ENCODE measurements at regions not wholly inside any gene's neighbourhood (a gene's known extent, or its start where the extent isn't known, plus 50 kb on each side); places are given as distances from the start of the nearest gene placed in this dataset.
"Not testable (repeated sequence)": the region's sequence is repeated elsewhere in the genome, so short reads cannot be mapped to it uniquely, and the experiment has no call there.

DNA sequence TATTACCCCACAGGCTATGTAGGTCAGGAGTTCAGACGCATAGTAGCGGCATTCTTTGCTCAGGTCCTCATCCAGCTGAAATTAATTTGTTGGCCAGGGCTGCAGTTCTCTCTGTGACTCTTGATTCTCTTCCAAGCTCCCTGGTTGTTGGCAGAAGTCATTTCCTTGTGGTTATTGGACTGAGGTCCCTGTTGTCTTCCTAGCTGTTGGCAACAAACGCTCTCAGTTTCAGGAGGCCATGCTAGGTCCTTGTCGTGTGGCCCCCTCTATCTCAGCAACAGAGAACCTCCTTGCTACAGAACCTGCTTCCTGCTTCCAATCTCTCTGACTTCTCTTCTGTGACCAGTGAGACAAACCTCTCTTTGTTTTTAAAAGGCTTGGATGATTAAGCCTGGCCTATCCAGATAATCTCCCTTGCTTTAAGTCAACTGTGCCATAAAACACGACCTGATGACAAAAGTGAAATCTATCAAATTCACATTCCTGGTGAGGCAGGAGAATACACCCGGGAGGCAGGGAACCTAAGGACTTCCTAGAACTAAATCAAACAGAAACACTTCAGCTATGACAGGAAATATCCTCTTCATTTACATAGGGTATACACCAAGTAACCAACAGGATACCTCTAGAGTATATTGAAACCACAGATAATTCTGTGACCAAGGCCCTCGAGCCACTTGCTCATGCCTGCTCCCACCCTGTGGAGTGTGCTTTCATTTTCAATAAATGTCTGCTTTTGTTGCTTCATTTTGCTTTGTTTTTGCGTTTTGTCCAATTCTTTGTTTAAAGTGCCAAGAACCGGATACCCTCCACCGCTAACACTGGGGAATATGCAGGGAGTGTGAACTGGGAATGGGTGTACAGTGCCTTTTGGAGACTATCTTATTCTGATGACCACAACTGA, 196.0 kb downstream of the BTBD3 start:
- no peak for DNase-seq (ENCODE audit: extremely low spot score)
- TF ChIP-seq, protein P1, sequence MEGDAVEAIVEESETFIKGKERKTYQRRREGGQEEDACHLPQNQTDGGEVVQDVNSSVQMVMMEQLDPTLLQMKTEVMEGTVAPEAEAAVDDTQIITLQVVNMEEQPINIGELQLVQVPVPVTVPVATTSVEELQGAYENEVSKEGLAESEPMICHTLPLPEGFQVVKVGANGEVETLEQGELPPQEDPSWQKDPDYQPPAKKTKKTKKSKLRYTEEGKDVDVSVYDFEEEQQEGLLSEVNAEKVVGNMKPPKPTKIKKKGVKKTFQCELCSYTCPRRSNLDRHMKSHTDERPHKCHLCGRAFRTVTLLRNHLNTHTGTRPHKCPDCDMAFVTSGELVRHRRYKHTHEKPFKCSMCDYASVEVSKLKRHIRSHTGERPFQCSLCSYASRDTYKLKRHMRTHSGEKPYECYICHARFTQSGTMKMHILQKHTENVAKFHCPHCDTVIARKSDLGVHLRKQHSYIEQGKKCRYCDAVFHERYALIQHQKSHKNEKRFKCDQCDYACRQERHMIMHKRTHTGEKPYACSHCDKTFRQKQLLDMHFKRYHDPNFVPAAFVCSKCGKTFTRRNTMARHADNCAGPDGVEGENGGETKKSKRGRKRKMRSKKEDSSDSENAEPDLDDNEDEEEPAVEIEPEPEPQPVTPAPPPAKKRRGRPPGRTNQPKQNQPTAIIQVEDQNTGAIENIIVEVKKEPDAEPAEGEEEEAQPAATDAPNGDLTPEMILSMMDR (IDR thresholded peaks at IDR 0.05; ENCODE audit: control extremely low read depth, extremely low read depth, low read depth, missing control alignments), result no peak
- ChIA-PET CTCF (no interaction called here), POLR2A (no interaction called here)

DNA sequence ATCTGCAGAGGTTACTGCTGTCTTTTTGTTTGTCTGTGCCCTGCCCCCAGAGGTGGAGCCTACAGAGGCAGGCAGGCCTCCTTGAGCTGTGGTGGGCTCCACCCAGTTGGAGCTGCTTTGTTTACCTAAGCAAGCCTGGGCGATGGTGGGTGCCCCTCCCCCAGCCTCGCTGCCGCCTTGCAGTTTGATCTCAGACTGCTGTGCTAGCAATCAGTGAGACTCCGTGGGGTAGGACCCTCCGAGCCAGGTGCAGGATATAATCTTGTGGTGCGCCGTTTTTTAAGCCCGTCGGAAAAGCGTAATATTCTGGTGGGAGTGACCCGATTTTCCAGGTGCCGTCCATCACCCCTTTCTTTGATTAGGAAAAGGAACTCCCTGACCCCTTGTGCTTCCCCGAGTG, 211.4 kb downstream of the BTBD3 start:
- DNase-seq (ENCODE audit: extremely low spot score); POLR2A ChIA-PET; CTCF ChIA-PET: not testable (repeated sequence)

DNA sequence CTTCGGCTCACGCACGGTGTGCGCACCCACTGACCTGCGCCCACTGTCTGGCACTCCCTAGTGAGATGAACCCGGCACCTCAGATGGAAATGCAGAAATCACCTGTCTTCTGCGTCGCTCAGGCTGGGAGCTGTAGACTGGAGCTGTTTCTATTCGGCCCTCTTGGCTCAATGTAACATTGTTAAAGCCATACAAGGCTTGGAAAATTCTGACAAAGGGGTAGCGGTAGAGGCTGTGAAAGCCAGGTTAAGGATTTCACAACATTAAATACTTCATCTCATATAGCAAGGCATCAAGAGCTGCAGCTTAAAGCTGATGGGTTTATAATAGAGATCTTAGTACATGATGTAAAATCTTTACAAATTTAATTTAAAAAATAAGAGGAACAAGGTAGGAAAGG, 211.8 kb downstream of the BTBD3 start:
- POLR2A ChIA-PET; CTCF ChIA-PET; DNase-seq (ENCODE audit: extremely low spot score): not testable (repeated sequence)

DNA sequence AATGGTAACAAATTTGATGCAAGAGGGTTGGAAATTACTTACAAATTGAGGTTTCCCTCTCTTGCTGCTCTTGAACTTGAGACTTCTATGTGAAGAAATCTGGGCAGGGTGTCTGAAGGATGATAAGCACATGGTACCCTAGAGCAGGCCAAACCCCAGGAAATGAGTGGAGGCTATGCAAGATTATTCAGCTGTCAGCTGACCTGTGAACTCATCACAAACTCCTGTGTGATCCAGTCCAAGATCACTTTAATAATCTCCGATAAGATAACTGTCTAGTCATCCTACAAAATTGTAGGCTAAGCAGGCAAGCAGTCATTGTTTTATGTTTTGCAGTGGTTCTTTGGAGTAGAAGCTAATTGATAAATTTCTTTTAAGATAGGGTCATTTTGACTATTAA, 213.1 kb downstream of the BTBD3 start:
- TF ChIP-seq, protein P1 (IDR thresholded peaks at IDR 0.05; ENCODE audit: control extremely low read depth, extremely low read depth, low read depth, missing control alignments), result no peak
- CTCF ChIA-PET, result no interaction called here
- POLR2A ChIA-PET, result no interaction called here
- no peak for DNase-seq (ENCODE audit: extremely low spot score)

DNA sequence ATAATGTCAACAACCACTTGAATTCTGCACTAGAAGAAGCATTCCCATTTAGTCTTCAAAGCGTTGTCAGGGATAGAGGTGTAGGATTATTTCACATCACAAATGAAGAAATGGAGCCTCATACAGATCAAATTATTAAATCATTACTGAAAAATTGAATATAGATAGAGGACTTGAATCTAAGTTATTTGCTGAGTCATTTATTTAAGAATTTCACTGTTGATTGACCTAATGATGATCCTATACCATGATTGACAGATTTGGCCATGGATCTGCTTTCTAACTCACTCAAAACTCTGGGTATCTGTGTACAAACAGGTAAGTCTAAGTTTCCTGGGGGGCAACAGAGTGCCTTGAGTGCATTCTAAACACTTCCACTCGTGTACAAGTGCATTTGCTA, 215.9 kb downstream of the BTBD3 start:
- POLR2A ChIA-PET, result no interaction called here
- no peak for DNase-seq (ENCODE audit: extremely low spot score)
- TF ChIP-seq, protein P1 (IDR thresholded peaks at IDR 0.05; ENCODE audit: control extremely low read depth, extremely low read depth, low read depth, missing control alignments), result no peak
- CTCF ChIA-PET, result no interaction called here

DNA sequence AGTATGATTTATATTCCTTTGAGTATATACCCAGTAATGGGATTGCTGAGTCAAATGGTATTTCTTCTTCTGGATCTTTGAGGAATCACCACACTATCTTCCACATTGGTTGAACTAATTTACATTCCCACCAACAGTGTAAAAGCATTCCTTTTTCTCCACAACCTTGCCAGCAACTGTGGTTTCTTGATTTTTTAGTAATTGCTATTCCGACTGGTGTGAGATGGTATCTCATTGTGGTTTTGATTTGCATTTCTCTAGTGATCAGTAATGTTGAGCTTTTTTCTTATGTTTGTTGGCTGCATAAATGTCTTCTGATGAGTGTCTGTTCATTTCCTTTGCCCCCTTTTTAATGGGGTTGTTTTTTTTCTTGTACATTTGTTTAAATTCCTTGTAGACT, 228.3 kb downstream of the BTBD3 start:
- CTCF ChIA-PET; DNase-seq (ENCODE audit: extremely low spot score); POLR2A ChIA-PET: not testable (repeated sequence)

DNA sequence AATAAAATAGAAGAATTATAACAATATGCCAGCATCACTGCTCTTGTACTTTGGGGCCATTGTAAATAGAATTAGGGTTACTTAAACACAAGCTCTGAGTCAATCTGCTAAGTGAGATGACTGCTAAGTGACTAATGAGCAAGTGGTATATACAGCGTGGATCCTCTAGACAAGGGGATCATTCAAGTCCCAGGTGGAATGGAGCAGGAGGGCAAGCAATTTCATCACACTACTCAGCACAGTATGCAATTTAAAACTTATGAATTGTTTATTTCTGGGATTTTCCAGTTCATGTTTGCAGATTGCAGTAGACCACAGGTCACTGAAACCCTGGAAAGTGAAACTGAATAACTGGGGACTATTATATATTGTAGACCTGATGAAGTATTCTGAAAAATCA, 235.3 kb downstream of the BTBD3 start:
- POLR2A ChIA-PET, result no interaction called here
- CTCF ChIA-PET, result no interaction called here

DNA sequence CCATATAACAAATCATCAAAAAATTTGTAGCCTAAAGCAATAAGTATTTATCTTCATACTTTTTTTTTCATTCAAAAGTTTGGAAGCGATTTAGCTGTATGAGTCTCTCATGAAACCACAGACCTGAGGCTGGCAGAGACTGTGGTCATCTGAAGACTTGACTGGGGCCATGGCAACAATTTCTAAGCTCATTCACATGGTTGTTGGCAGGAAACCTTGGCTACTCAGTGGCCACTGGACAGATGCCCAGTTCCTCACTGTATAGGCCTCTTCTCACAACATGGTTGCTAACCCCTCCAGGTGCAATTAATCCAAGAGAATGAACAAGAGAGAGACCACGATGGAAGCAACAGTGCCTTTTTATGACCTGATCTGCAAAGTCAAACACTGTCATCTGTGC, 235.9 kb downstream of the BTBD3 start:
- ChIA-PET CTCF (no interaction called here), POLR2A (no interaction called here)
- TF ChIP-seq, protein P1 (IDR thresholded peaks at IDR 0.05; ENCODE audit: control extremely low read depth, extremely low read depth, low read depth, missing control alignments), result no peak
- no peak for DNase-seq (ENCODE audit: extremely low spot score)

More for the DNA sequence above, 235.3 kb downstream of the BTBD3 start:
- DNase-seq (ENCODE audit: extremely low spot score), result no peak
- TF ChIP-seq, protein P1 (IDR thresholded peaks at IDR 0.05; ENCODE audit: control extremely low read depth, extremely low read depth, low read depth, missing control alignments), result no peak

Measured in GM10248 (cell line).